ENCODE measurements at regions not wholly inside any gene's neighbourhood (a gene's known extent, or its start where the extent isn't known, plus 50 kb on each side); places are given as distances from the start of the nearest gene placed in this dataset.
"Not testable (repeated sequence)": the region's sequence is repeated elsewhere in the genome, so short reads cannot be mapped to it uniquely, and the experiment has no call there.

GRCh38 chr11:100409267-100409666, 277.8 kb upstream of the ARHGAP42 start:
- DNase-seq = not testable (repeated sequence)

DNA sequence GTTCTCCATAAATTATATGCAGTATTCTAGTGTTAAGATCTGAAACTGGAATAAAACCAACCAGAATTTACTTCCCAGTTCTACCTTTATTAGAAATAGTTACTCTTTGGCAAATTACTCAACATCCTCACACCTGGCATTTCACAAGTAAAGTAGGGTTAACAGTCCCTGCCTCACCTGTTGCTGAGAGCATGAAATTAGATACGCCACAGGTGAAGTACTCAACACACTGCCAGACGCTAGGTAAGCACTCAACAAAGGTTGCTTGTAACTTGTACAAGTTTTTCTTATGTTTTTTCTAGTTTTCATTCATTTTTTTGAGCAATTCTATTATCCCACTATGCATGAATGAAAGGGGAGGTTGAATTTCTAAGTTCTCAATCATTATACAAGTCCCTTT, 267.6 kb upstream of the ARHGAP42 start:
- no peak for DNase-seq

GRCh38 chr11:100434821-100435641, 252.1 kb upstream of the ARHGAP42 start:
- peak; percentile 33 for DNase-seq

DNA sequence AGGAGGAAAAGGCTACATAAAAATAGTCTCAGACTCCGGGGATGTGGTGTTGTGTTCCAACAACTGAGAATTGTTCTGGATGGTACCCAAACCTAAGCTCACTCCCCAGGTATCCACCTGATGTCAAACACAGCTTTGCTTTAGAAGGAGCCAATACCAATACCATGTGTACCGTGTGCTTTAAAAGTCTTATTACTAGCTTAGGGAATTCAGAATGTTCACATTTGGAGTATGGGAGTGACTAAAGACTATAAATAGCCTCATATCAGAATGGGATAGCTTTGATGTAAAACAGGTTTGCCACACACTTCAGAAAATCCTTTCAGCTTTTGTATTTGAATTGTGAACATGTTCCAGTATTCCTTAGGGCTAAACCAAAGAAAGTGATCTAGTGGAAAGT, 248.7 kb upstream of the ARHGAP42 start:
- DNase-seq = no peak

GRCh38 chr11:100441086-100441485, 246.0 kb upstream of the ARHGAP42 start:
- DNase-seq = no peak

GRCh38 chr11:100442017-100442416, 245.1 kb upstream of the ARHGAP42 start:
- no peak for DNase-seq

- DNase-seq = no peak
These were observed 241.8 kb upstream of the ARHGAP42 start for GRCh38 chr11:100445231-100445735.

DNA sequence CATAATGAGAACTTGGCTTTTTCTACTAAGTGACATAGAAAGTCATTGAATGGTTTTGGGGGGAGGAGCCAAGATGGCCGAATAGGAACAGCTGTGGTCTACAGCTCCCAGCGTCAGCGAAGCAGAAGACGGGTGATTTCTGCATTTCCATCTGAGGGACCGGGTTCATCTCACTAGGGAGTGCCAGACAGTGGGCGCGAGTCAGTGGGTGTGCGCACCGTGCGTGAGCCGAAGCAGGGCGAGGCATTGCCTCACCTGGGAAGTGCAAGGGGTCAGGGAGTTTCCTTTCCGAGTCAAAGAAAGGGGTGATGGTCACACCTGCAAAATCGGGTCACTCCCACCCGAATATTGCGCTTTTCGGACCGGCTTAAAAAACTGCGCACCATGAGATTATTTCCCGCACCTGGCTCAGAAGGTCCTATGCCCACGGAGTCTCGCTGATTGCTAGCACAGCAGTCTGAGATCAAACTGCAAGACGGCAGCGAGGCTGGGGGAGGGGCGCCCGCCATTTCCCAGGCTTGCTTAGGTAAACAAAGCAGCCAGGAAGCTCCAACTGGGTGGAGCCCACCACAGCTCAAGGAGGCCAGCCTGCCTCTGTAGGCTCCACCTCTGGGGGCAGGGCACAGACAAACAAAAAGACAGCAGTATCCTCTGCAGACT, 235.2 kb upstream of the ARHGAP42 start:
- DNase-seq = not testable (repeated sequence)

DNA sequence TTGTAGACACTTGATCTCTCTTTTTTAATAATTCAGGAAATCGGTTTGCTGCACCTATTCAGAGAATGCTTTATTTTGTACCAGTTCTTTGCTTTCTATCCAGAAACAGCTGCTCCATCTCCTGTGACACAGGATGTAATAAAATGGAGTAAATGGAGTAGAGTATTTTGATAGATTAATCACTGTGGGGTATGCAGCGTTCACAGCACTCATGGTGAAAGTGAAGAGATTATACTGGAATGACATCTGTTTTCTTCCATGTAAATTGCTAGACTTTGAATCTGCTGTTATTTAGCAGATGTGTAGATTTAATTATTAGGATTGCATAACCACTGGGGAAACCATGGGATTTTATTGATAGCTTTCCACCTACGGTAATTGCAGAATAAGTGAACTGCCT, 227.3 kb upstream of the ARHGAP42 start:
- DNase-seq = no peak

DNA sequence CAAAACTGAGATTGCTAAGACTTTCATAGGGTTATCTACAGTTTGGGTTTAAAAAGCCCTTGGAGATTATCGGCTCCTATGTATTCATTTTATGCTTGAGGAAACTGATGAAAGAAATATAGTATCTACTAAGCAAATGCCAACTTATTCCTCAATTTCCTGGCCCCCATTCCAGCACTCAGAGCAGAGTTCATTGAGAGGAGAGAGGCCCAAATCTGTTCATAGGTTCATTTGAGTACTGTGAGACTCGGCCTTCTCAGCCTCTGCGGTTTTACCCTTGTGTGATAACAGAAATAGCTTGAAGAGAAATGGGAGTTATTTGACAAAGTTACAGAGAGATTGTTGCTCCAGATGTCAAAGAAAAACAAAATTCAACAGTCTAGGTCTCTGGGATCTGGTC, 226.7 kb upstream of the ARHGAP42 start:
- no peak for DNase-seq

- no peak for DNase-seq
These were observed 219.1 kb upstream of the ARHGAP42 start for GRCh38 chr11:100467821-100468508.

GRCh38 chr11:100469835-100470234, 217.3 kb upstream of the ARHGAP42 start:
- DNase-seq = no peak

DNA sequence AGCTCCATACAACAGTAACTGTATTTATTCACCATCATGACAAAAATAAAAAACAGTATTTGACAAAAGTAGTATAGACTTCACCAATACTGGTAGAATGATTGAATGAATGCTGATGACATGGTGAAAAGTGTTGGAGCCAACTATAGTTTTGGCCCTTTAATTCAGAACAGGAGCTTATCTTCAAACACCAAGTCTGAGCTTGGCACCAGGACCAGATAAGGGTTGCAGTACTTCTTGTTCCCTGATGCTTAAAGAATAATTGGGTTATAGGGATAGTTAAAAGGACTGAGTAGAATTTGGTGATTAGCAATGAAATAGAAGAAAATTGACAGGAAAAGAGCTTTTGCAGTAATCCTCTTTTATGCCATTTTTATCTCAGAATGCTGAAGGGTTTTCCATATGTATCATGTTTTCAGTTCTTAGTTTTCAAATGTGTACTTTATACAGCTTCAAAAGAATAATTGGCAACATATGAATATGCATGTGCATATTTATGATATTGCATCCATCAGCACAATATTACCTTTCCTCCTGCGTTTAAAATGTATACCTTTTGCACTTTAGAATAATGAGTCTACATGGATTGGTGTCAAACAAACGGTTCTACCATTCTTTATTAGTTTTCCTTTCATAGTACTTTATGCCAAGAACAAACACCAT, 214.2 kb upstream of the ARHGAP42 start:
- no peak for DNase-seq

- no peak for DNase-seq
These were observed 213.7 kb upstream of the ARHGAP42 start for GRCh38 chr11:100473390-100473740.

- DNase-seq = no peak
These were observed 202.1 kb upstream of the ARHGAP42 start for GRCh38 chr11:100484948-100485347.

DNA sequence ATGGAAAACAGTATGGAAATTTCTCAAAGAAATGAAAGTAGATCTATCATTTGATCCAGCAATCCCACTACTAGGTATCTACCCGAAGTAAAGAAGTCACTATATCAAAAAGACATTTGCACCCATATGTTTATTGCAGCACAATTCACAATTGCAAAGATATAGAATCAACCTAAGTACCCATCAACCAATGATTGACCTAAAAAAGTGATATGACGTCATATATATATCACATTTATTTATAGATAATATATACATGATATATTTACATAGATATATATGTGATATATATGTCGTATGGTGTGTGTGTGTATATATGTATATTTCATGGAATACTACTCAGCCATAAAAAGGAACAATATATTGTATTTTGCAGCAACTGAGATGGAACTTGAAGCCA, 188.3 kb upstream of the ARHGAP42 start:
- no peak for DNase-seq

DNA sequence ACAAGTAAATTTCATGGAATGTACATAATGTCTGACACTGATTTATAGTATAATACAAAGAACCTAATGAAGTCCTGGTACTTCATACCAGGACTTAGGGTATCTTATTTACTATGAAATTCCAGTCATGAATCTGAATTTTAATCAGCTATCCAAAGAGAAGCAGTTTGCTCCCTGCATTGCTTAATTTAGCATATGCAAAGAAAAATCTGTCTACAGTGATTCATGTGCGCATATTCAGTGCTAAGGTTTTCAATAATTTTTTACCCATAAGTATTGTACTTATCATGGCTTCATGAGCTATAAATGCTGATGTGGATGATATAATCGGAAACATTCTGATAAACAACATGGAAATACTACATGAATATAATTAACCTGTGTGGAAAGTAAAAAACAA, 185.6 kb upstream of the ARHGAP42 start:
- no peak for DNase-seq

DNA sequence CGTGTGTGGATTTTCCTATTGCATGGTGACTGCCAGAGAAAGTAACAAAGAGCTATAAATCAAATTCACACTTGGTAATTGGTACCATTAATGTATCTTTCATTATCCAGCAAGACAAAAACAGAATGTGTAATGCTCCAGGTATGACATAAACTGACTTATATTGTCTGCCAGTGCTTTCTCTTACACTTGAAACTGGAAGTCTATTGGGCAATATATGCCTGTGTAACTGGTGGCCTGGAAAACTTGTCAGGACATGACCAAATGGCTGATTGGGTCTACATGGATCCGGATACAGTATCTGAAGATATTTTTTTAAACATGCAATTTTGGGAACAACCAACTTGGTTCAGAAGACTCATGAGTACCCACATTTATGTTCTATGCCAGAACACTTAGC, 174.6 kb upstream of the ARHGAP42 start:
- DNase-seq = no peak

DNA sequence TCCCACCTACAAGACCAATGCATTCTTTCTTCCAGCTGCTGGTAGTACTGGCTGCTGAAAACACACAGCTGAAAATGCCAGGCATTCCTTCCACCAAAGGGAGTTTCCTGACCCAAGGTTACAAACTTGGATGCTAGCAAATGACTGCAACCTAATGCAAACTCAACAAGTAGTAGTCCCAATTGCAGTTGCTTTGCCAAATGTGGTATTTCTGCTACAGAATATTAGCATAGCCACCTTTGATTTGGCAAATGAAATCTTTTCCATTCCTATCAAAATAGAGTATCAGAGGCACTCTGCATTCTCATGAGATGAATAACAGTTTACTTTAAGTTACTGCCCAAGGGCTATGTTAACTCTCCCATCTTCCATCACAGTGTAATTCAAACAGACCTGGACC, 172.0 kb upstream of the ARHGAP42 start:
- DNase-seq = no peak

- no peak for DNase-seq
These were observed 161.9 kb upstream of the ARHGAP42 start for GRCh38 chr11:100525197-100525596.

DNA sequence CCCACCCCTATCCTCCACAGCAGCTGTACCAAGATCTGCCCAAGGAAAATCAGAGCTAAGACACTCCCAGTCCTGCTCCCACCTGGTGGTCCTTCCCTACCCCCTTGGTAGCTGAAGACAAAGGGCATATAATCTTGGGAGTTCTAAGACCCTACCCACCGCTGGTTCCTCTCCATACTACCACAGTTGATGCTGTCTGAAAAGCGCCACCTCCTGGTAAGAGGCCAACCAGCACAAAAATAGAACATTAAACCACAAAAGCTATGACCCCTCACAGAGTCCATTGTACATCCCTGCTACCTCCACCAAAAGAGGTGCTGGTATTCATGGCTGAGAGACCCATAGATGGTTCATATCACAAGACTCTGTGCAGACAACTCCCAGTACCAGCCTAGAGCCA, 161.5 kb upstream of the ARHGAP42 start:
- no peak for DNase-seq

DNA sequence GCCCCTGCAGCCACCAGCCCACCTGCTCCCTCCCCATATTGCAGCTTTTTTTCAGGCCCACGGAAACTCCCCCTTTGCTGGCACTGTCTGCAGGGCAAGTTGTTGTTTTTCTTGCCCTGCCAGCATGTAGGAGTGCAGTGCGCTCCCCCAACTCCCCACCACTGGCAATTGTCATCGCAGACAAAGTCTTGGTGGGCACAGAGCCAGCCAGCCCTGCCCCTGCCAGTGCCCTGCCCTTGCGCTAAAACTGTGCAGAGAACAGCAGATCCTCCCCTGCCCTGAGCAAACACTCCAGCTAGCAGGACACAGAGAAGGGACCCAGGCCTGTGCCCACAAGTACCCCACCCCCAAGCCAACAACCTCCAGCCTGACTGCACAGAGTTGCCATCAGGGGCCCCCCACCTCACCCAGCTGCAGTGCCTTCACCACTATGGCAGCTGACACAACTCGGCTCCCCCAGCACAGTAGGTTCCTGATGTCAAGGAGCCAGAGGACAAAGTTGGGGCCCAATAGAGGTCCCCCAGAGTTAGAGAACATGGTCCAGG, 158.1 kb upstream of the ARHGAP42 start:
- no peak for DNase-seq

GRCh38 chr11:100531290-100531689, 155.8 kb upstream of the ARHGAP42 start:
- DNase-seq = peak; percentile 26

Data from NCI-H2171 (cell line).